HG02759 (cell line): ENCODE measurements at regions not wholly inside any gene's neighbourhood (a gene's known extent, or its start where the extent isn't known, plus 50 kb on each side); places are given as distances from the start of the nearest gene placed in this dataset.

Experiments used
- ATAC-seq: cut with Tn5 transposase; IDR thresholded peaks from one replicate; pipeline ENCODE4 v1.9.1; 2021; ENCODE audit warnings: mild to moderate bottlenecking, moderate library complexity; ENCODE audit not compliant: unreplicated experiment

- ATAC-seq, result no peak
Observed at GRCh38 chr12:114743289-114743688, 59.3 kb upstream of the TBX3 start.

DNA sequence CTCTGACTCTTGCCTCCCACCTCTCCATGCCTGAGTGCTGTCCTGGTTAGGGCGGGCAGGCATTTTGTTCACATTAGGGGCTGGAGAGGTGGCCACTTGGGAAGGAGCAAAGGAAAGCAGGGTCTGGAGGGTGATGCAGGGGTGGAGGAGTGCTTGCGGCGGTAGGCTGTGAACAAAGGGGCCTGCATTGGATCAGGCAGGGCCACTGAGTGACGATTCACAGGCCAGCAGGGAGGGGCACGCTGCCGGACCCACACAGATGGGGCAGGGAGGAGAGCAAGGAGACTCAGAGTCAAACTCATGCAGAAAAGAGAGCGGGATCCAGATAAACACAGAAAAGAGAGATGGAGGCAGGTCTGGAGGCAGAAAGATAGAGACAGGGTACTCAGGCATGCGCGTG lies 58.4 kb upstream of the TBX3 start:
- no peak for ATAC-seq

GRCh38 chr12:114741940-114742339 lies 58.0 kb upstream of the TBX3 start:
- ATAC-seq, result no peak

DNA sequence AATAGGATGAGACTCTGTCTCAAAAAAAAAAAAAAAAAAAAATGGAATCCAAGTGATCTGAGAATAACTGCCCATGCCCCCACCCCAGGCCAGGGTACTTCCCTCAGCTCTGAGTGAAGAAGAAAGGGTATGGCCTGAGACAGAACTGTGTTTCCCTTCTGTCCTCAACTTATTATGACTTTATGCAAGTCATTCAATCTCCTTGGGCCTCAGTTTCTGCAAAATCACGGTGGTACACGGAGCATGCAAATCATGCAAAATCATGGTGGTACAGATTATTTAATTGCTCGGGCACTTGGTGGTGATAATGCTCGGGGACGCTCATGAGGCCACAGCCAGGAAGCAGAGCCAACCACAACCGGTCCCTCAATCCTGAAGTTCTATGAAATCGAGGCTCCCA lies 56.5 kb upstream of the TBX3 start:
- ATAC-seq, result no peak

- no peak for ATAC-seq
Observed at GRCh38 chr12:114738460-114739184, 54.6 kb upstream of the TBX3 start.

- ATAC-seq, result no peak
Observed at GRCh38 chr12:114735680-114736374, 51.9 kb upstream of the TBX3 start.

DNA sequence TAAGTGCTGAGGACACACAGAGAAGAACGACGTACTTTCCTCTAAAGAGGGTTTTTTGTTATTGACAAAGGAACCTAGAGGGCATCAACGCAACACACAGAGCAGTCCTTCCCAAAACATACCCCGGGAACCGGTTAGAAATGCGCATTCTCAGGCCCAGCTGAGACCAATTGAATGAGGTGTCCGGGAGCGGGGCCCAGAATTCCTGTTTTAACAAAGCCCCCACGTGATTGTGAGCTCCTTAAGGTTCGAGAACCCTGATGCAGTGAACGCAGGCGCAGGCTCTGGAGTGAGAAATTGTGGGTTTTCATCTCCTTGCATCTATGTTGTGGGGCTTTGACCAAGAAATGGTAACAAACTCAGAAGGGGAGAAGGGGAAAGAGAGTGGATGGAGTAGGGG lies 51.0 kb upstream of the TBX3 start:
- ATAC-seq, result no peak

DNA sequence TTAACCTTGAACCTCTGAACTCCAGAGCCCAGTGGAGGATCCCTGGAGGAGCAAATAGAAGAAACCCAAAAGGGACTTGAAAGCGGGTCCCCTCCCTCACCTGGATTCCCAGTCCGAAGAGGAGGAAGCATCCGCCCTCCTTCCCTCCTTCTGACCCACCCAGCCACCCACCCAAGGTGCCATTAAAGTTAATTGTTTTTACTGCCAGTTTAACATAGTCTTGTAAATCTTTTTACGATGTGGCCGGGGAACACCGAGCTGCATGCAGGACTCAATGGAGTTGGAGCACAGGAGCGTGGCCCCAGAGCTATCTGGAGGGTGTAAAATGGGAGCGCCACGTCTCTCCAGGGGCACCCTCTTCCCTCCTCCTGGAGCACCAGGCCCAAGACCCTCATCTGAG lies 49.9 kb upstream of the TBX3 start:
- no peak for ATAC-seq
